ENCODE measurements at regions not wholly inside any gene's neighbourhood (a gene's known extent, or its start where the extent isn't known, plus 50 kb on each side); places are given as distances from the start of the nearest gene placed in this dataset.
A peak's percentile ranks its signal among the peaks of the same experiment; 100 is the strongest.

DNA sequence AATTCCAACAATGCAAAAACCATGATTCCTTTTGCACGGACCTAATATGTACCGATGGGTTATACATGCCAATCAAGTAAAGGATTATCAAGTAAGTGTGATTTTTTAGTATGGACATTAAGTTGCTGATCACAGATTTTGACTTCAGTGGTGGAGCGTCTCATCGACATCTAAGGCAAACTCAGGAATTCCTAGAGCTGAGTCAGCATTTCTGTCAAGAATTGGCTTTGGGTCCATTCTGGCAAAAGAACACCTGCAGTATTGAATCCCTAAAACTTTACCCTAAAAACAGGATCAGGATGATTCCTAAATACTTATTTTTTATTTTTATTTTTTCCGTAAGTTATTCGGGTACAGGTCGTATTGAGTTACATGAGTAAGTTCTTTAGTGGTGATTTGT lies 83.6 kb downstream of the HPGD start:
- H3K36me3 ChIP-seq (ENCODE audit: control insufficient read depth, insufficient read depth, low read length) = no peaks in the 10 kb centered on the region
- no peak for TF ChIP-seq CTCF (IDR thresholded peaks at IDR 0.05; ENCODE audit: insufficient read depth, low read length, severe bottlenecking)
- FAIRE-seq = no peak
- H3K27me3 ChIP-seq (ENCODE audit: control insufficient read depth, insufficient read depth, low read length) = no peaks in the 10 kb centered on the region
- no peak overlapping the region for H3K4me3 ChIP-seq (ENCODE audit: low read depth, low read length)
- DNase-seq (ENCODE audit: low read depth) = no peak

- Histone ChIP-seq H3K27me3 (ENCODE audit: control insufficient read depth, insufficient read depth, low read length) (no peaks in the 10 kb centered on the region), H3K36me3 (ENCODE audit: control insufficient read depth, insufficient read depth, low read length) (no peaks in the 10 kb centered on the region), H3K4me3 (ENCODE audit: low read depth, low read length) (no peak overlapping the region)
- no peak for DNase-seq (ENCODE audit: low read depth)
- FAIRE-seq = no peak
- TF ChIP-seq CTCF (IDR thresholded peaks at IDR 0.05; ENCODE audit: insufficient read depth, low read length, severe bottlenecking) = no peak
Measured at GRCh38 chr4:174437749-174438148, 84.5 kb downstream of the HPGD start.

DNA sequence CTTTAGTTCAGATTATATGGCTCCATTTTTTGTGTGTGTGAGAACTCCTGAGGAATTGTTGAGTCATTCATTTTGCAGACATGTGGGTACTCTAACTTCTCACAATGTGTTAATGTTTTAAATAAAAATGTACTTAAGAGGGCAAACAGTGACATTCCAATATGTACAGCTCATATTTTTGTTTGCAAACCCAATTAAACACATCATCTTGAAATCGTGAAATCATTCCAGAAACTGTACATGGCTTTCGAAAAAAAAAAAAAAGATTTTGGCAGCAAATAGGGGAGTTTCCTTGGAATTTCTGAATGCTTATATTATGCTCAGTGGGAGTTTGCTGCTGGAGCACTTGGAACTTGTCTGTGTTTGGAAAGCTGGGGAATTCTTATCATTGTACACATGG lies 85.0 kb downstream of the HPGD start:
- Histone ChIP-seq H3K27me3 (ENCODE audit: control insufficient read depth, insufficient read depth, low read length) (no peaks in the 10 kb centered on the region), H3K4me3 (ENCODE audit: low read depth, low read length) (no peak overlapping the region), H3K36me3 (ENCODE audit: control insufficient read depth, insufficient read depth, low read length) (no peaks in the 10 kb centered on the region)
- no peak for TF ChIP-seq CTCF (IDR thresholded peaks at IDR 0.05; ENCODE audit: insufficient read depth, low read length, severe bottlenecking)
- DNase-seq (ENCODE audit: low read depth) (peak; percentile 87), FAIRE-seq (no peak)

GRCh38 chr4:174436377-174436776 lies 85.9 kb downstream of the HPGD start:
- H3K27me3 ChIP-seq (ENCODE audit: control insufficient read depth, insufficient read depth, low read length) = no peaks in the 10 kb centered on the region
- TF ChIP-seq CTCF (IDR thresholded peaks at IDR 0.05; ENCODE audit: insufficient read depth, low read length, severe bottlenecking) = no peak
- H3K4me3 ChIP-seq (ENCODE audit: low read depth, low read length) = no peak overlapping the region
- DNase-seq (ENCODE audit: low read depth) = no peak
- no peak for FAIRE-seq
- H3K36me3 ChIP-seq (ENCODE audit: control insufficient read depth, insufficient read depth, low read length) = no peaks in the 10 kb centered on the region

DNA sequence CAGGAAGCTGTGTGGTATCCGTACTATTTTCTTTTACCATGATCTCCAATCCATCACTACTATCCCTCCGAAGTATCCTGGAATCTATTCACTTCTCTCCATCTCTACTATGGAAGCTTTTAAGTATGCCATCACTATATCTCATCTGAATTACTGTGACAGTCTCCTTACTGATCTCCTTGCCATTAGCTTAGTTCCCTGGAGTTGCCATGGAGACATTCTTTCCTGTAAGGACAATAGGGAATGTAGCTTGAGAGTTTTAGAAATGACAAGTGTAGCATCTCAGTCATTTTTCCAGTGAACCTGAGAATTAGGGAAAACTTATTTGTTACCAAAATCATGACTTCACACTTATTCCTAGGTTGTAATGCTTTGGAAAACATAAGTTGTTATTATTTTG lies 86.3 kb downstream of the HPGD start:
- no peak for FAIRE-seq
- Histone ChIP-seq H3K27me3 (ENCODE audit: control insufficient read depth, insufficient read depth, low read length) (no peaks in the 10 kb centered on the region), H3K4me3 (ENCODE audit: low read depth, low read length) (no peak overlapping the region), H3K36me3 (ENCODE audit: control insufficient read depth, insufficient read depth, low read length) (no peaks in the 10 kb centered on the region)
- no peak for TF ChIP-seq CTCF (IDR thresholded peaks at IDR 0.05; ENCODE audit: insufficient read depth, low read length, severe bottlenecking)
- no peak for DNase-seq (ENCODE audit: low read depth)

DNA sequence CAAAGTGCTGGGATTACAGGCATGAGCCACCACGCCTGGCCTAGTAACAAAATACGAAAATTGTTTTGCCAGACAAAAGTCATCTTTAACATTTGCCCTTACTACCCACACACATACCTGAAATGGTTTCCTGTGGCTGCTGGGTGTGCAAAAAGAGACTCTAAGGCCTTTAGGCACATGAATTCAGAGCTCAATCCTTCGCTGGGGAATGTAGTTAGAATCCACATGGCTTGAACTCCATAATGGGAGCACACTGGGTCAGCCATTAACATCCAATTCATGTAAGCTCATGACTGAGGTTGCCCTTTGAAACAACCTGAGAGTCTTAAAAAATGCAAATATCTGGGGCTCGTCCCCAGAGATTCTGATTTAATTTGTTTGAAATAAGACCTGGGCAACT lies 87.8 kb downstream of the HPGD start:
- Histone ChIP-seq H3K36me3 (ENCODE audit: control insufficient read depth, insufficient read depth, low read length) (no peaks in the 10 kb centered on the region), H3K27me3 (ENCODE audit: control insufficient read depth, insufficient read depth, low read length) (no peaks in the 10 kb centered on the region), H3K4me3 (ENCODE audit: low read depth, low read length) (no peak overlapping the region)
- no peak for FAIRE-seq
- no peak for DNase-seq (ENCODE audit: low read depth)
- TF ChIP-seq CTCF (IDR thresholded peaks at IDR 0.05; ENCODE audit: insufficient read depth, low read length, severe bottlenecking) = no peak

Measured in bronchial epithelial cell (primary cell).